ENCODE measurements at regions not wholly inside any gene's neighbourhood (a gene's known extent, or its start where the extent isn't known, plus 50 kb on each side); places are given as distances from the start of the nearest gene placed in this dataset.

DNA sequence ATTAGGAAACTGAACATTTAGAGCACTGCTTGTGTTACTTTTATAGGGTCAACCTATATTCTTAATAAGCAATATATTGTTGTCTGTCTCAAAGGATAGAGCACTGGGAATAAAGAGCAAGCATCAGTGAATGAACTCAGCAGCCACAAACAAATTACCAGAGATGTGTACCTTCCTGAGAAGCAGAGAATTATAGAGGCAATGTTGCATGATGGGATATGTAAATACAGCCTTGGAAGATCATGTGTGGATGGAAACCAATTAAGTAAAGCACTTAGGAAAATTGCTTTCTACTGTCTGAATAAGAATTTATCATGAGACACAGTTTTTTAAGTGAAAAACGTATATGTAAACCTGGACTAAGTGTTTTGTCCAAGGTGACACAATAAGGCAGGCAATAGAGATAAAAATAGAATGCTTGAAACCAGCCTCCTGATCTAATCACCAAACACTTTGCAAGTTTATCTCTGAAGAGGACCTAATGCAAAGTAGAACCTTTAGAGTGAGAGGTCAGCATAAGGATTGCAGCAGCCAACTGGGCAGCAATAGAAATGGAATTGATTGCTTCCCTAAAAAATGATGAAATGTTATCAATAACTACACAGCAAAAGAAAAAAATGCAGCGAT, 848.0 kb downstream of the TUSC7 start:
- no peak for DNase-seq (ENCODE audit: low read depth)

DNA sequence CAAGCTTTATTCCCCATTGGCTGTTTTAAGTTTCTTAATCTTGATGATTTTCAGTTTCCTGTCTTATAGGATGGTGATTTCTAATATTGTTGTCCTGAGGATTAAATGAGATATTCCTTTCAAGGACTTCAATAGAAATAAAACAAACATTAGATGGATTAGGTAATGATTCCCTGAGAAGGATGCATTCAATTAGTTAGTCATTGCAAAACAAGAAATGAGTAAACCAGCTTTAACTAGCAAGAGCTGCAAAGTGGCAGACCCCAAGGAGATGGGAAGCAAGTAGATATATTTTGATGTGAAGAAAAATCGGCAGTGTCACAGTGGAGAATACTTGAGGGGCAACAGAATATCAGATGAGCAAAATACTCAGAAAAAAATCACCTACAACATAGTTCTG, 849.1 kb downstream of the TUSC7 start:
- no peak for DNase-seq (ENCODE audit: low read depth)

DNA sequence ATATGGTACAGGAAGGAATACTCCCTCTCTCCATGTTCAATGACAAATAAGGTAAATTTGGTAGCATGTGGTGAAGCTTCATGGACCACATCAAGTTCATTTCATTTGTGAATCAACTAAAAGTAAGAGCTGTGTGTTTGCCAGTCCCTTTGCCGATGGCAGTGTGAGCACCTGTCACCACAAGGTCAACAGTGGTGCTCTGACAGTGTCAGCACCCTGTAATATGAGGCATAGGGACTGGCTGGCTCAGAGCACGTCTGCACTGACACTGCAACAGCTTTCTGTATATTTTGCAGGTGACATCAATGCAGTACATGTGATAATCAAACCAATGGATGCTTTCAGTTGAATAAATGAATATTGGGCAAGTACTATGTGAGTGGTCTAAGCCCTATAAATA, 852.4 kb downstream of the TUSC7 start:
- no peak for DNase-seq (ENCODE audit: low read depth)

DNA sequence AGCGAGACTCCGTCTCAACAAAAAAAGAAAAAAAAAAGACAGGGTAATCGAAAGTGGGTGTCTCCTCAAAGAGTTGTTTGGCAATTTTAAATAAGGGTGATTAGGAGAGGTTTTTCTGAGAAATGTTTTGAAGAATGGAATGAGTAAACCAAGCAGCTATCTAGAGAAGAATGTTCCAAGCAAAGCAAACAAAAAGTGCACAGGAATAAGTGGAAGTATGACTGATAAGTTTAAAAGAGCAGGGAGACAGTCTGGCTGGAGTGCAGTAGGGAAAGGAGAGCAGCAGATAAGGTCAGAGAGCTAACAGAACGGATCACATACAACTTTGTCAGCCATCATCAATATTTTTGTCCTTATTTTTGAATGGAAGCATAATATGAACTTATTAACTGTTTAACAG, 853.5 kb downstream of the TUSC7 start:
- no peak for DNase-seq (ENCODE audit: low read depth)

DNA sequence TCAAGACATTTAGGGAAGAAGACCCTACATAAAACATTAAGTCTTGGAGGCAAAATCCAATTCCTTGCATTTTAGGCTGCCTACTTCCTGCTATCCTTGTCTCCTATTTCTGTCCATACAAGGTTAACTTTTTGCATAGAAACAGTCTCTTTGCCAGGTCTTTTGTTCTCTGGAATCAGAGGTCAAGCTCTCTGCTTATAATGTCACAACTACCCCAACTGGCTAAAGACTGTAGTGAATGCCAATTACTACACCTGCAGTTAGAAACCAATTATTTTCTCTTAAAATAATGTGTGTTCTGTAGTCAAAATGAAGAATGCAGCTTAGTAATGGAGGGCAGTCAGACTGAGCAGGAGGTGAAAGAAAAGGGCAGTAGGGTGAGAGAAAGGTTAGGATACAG, 856.2 kb downstream of the TUSC7 start:
- DNase-seq (ENCODE audit: low read depth), result no peak

DNA sequence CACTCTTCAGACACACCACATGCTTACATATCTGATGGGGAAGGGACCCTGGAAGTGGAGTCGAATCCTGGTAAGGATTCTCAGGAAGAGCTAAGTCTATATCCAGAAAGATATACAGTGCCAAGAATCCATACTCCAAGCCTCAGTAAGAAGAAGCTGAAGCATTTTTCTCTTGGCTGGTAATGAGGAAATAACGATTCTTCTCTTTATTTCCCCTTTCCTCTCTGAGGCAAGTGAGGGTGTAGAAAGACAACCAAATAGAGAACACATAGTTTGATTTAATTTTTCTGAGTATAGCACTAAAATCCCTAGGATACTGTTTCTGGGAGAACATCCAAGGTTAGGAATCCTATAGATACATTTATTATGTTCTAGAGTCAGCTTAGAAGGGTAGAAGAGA, 857.3 kb downstream of the TUSC7 start:
- no peak for DNase-seq (ENCODE audit: low read depth)

DNA sequence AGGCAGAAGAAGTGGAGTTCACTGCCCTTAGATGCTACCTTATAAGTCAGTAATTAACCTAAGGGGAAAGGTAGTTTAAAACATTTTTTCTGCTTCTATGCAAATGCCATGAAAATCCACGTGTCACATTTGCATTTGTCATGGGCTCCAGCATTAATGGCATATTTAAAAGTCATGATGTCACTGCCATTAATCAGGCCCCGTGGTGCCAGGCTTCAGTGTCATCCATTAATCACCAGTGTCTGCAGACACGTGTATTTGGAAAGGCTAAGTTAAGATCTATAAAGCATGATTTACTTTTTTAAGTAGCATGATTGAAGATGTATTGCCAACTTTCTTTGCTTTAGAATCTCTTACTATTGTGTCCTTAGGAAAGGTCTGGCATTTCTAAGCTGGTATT, 857.8 kb downstream of the TUSC7 start:
- DNase-seq (ENCODE audit: low read depth), result no peak

DNA sequence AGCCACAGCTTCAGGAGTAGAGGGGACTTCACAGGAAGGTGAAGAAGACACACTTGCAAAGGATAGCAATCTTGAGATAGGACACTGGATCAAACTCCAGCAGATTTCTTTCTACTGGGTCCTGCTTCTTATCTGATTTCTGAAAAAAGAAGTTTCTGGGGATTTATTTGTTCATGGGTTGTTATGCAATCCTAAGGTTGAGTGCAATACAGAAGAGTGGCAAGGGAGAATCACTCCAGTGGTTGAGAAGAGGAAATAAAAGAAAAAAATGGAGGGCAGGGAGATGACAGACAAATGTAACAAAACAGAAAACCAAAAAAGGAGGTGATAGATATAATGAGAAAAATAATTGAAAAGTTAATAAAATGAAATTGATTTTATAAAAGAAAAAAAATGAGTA, 858.3 kb downstream of the TUSC7 start:
- DNase-seq (ENCODE audit: low read depth), result no peak

DNA sequence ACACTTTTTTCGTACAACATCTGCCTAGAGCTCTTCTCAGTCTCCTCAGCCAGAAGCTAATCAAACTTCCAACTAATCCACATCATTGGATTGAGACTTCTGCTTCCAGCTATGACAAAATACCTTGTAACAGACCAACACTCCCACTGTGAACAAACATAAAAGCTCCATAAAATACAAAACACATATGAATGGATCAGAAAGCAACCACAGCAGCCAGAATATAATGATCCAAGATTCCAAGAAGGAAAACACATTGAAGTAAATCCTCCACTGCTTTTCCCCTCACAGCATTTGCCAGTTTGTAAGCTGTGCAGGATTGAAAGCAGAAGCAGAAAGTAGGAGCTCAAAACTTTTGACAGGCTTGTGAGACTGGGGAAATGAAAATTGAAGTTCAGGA, 863.2 kb downstream of the TUSC7 start:
- DNase-seq (ENCODE audit: low read depth), result no peak

DNA sequence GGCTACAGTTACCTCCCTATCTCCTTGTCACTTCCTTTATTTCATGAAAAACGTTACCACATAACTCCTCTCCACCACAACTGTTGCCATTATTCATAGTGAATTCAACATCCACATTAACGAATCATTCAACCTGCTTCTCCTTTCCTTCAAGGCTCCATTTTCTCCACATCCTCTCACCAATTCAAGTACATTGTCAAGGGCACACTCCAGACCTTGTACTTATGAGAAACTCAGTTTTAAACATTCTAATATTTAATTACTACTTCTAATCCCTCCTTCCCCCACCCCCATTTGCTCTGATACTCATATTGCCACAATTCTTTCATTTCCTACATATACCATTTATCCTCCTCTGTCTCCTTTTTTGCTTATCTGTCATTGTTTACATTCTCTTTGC, 871.2 kb downstream of the TUSC7 start:
- DNase-seq (ENCODE audit: low read depth), result no peak

DNA sequence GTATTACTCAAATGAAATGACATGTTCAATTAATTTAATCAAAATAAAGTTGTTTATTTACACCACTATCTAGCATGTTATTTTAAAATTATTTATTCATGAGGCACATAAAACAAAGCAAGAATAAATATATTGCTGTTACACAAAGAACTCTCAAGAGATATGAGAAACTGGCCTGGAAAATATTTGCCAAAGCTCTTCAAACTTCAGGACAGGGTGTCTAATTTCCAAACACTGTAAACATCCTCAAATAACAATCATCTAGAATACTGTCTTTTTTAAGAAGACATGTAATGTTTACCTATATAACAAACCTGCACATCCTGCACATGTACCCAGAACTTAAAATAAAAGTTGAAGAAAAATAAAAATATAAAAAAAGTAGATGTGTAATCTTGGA, 876.6 kb downstream of the TUSC7 start:
- no peak for DNase-seq (ENCODE audit: low read depth)

DNA sequence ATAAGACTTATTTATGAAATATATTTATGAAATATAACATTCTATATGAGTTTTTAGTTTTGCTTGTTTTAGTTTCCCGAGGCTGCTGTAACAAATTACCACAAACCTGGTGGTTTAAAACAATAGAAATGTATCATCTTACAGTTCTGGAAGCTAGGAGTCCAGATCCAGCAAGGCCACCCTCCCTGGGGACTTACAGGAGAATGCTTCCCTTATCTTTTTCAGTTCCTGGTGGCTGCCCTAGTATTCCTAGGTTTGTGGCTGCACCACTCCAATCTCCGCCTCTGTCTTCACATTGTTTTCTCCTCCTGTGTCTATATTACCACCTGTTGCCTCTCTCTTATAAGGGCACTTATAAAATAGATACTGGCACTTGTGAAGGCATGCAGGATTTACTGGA, 877.8 kb downstream of the TUSC7 start:
- DNase-seq (ENCODE audit: low read depth), result no peak

DNA sequence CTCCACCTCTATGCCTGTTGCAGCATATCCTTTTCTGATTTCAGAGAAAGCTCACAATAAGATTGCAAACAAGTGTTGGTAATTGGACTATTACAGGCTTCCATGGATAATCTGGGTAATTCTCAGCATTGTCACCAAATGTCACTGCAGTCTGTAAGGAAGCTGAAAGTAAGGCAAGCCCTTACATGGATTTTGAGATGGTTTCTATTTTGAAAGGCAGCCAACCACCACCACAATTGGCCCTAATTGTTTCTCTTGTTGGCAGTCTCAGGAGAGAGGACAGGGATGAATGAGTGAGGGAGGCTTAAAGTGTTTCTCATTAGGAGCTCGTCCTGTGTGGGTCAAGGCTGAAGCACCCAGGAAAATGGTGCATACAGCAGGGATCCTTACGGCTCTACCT, 879.9 kb downstream of the TUSC7 start:
- peak; percentile 0 for DNase-seq (ENCODE audit: low read depth)

DNA sequence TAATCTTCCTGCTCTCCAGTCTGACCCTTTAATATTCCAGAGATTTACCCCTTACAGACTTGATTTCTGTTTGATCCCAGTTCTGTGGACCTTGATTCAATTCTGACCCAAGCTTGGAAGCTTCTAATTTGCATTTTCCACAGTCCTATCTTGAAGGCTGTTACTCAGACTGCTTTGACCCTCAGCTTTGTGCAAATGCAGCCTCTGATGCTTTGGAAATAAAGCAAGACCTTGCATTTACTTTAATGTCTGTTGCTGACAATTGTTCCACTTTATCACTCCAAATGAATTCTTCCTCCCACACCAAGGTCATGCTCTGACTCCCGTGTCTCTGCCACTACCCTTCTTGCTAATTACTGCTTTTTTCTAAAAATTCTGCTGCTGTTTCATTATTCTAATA, 886.0 kb downstream of the TUSC7 start:
- DNase-seq (ENCODE audit: low read depth), result no peak

DNA sequence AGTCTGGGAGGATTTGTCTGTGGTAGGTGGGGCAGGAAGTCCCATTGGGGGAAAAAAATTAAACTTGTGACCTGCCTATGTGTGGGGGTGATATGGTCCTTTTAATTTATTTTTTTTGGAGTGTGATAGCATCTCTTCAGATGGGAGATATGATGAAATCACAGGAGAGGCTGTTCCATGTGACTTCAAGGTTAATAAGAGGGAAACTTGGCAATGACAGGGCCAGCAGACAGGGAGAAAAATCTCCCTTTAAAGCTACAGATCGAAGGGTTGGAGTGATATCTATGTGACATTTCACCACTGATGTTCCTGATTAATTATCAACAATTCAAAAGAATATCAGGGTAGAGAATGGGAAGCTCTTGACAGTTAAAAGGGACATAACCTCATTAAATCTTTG, 886.9 kb downstream of the TUSC7 start:
- no peak for DNase-seq (ENCODE audit: low read depth)

DNA sequence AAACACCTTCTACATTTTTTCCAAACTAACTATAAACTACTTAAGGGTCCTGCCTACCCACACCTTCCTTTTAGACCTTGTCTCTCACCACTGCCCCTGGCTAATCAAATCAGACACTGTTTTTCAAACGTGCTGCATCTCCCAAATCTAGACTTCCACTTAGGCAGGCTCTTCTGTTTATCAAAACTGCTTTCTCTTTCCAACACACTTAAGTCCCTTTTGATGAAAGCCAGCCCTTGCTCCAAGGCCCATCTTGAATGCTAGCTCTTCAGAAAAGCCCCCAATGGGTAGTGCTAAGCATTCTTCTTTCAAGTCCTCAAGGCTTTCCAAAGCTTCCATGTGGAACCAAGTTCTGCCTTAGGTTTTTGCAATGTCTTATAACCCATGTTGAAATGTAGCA, 888.3 kb downstream of the TUSC7 start:
- DNase-seq (ENCODE audit: low read depth), result no peak

DNA sequence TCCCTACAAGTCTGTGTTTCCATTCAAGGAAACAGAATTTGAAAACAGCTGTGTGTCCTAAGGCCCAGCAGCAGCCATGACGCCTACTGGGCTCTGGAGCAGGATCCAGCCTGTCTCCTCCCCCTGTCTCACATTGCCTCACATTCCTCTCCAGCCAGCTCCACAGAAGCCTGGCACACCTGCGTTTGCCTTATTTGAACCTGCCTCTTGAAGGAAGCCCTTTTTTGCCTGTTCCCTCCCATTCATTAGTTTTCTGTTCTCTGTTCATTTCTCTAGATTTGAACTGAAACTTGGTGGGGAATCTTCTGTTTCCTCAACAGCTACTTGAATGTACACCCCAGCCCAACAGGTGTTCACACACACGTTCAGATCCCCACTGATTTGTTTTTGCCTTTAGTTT, 890.5 kb downstream of the TUSC7 start:
- DNase-seq (ENCODE audit: low read depth), result no peak

DNA sequence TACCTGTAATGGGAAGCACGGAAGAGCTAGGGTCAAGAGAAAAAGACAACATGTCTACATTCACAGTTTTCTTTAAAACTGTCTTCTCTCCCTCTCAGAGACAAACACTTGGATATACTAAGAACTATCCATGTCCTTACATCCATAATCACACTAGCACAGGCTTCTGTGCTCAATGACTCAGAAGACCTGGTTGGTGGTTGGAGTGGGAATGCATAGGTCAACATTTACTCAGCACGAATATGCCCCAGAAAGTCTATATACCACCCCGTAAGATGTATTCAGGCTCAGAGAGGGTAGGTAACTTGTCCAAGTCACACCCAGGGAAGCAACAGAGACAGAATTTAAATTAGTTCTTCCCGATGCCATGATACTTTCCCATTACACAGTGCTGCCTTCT, 891.1 kb downstream of the TUSC7 start:
- DNase-seq (ENCODE audit: low read depth), result no peak

DNA sequence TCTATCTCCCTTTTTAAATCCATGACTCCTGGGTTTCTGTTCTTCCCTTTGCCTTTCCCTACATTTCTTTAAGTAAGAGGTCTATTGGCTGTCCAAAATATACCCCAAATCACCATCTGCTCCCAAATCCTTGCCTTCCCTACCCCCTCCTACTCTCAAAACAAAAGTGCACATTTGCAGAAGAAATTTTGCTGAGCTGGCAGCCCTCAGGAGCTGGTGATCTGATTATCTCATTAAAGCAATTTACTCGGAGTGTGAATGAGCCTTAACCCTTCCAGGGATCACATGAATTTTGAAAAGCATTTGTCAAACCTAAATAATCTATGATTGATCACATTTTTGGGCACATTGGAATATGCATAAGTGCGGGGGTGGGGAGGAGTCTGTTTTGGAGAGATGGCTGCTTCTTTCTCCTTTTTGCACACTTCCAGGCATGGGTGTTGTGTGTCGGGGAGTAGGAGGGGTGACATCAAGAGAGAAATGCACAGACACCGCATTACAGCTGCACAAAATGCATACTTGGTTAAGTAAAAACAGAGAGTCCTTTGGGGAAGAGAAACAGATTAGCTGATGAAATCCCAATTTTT, 892.6 kb downstream of the TUSC7 start:
- no peak for DNase-seq (ENCODE audit: low read depth)

DNA sequence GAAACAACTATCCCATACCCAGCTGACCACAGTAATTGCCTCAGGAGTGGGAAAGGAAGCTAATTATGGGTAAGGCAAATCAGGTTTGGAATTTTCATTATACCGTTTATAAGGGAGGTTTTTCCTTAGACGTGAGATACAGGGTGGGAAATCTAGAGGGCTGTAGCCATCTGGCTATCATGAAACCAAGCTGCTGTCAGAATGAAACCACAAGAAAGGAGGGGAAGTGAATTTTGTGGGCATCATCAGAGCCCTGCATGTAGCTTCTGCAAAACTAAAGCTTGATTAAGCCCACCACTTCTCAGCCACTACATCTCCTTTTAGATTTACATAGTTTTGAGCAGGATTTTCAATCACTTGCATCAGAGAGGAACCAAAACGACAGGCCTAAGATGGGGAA, 893.5 kb downstream of the TUSC7 start:
- no peak for DNase-seq (ENCODE audit: low read depth)

DNA sequence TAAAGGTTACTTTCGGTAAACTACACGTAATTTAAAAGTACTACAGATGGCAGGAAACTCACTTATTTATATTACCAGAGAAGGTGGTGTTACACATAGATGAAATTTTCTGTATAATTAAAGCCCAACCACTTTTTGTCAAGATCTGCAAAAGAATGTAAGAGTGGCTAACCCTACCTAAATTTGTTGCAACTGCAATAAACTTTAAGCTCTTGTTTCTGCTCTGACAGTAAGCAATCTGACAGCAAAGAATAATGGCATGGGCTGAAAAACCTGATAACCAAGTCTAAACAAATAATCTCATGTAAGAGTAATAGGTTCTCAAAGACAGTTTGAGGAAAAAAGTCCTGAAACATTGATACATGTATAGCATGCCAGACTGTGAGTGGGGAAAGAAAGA, 897.3 kb downstream of the TUSC7 start:
- DNase-seq (ENCODE audit: low read depth), result no peak

DNA sequence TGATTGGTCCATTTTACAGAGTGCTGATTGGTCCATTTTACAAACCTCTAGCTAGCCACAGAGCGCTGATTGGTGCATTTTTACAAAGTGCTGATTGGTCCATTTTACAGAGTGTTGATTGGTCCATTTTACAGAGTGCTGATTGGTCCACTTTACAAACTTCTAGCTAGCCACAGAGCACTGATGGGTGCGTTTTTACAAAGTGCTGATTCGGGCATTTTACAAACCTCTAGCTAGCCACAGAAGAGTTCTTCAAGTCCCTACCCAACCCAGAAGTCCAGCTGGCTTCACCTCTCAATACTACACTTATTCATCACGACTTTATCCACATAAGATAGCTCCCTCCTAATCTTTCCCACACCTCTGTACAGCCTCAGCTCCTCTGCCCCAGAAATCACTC, 899.8 kb downstream of the TUSC7 start:
- DNase-seq (ENCODE audit: low read depth), result no peak

DNA sequence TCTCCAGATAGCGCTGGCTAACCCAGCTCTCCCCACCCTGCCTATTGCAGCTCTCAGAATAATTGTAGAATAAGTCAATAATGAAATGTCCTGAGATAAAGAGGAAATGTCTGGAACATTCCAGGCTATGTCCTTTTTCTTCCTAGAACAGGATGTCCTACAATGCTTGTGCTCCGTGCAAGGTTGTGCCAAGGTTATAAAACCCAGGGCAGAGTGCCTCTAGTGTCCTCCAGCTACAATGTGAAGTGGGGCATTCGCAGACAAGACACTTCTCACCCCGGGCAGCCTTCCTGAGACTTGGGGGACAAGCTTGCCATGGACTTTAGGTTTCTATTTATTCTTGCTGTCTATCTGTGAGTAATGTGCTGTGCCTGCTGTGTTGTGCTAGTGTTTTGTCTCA, 900.6 kb downstream of the TUSC7 start:
- no peak for DNase-seq (ENCODE audit: low read depth)

DNA sequence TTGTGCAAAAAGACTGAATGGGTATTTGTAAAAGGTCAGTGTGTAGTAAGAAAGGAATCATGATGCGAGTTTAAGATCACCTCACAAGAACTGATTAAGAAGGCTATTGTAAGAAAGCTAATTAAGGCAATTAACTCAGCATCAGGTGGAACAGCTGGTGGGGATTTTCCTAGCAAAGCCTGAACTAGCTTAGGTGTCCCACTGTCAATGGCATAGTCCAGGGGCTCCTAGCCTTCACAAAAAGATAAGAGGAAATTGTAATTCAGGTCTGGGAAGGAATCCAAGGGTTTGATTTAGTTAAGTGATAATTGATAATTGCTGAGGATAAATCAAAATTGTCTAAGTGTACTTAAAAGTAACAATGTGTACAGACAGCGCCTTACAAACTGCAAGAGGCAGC, 901.6 kb downstream of the TUSC7 start:
- DNase-seq (ENCODE audit: low read depth), result no peak

DNA sequence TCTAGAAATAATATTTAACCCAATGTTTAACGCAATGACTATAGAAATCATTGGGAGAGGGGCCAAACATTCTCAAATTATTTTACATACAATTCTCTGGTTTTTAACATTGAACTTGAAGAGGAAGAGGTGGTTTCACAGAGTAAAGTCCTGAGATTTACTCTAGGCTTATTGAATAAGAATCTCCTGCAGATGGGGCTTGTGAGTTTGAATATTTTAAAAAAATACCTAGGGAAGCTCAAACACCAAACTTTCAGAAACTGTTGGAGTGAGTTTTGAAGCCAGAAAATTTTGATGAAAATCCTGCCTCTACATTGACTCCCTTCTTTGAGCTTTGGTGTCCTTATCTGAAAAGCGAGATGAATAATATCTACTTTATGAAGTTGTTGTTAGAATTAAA, 906.6 kb downstream of the TUSC7 start:
- peak; percentile 14 for DNase-seq (ENCODE audit: low read depth)
